Loucy (cell line): ENCODE measurements at regions not wholly inside any gene's neighbourhood (a gene's known extent, or its start where the extent isn't known, plus 50 kb on each side); places are given as distances from the start of the nearest gene placed in this dataset.

Source experiments
- H2AFZ ChIP-seq: fragments of 200-600 bp; sonication (generic); 2 replicates; pipeline ENCODE4 v1.6.0; 2016; ENCODE audit warnings: antibody characterized with exemption, mild to moderate bottlenecking, low read length, moderate library complexity
- H3F3A ChIP-seq: fragments of 200-600 bp; 2 replicates; pipeline ENCODE4 v1.6.0; 2016; ENCODE audit warnings: antibody characterized with exemption, low read depth, mild to moderate bottlenecking
- H3K27me3 ChIP-seq: fragments of 200-600 bp; sonication (generic); 2 replicates; pipeline ENCODE4 v1.6.1; 2014; ENCODE audit warnings: low read length, mild to moderate bottlenecking; ENCODE audit not compliant: insufficient read depth, poor library complexity, severe bottlenecking
- H3K36me3 ChIP-seq: fragments of 200-600 bp; sonication (generic); 2 replicates; pipeline ENCODE4 v1.6.1; 2016; ENCODE audit warnings: low read length; ENCODE audit not compliant: insufficient read depth
- H3K4me1 ChIP-seq: fragments of 200-600 bp; sonication (generic); 2 replicates; pipeline ENCODE4 v1.5.1; 2014; ENCODE audit warnings: low read length, mild to moderate bottlenecking; ENCODE audit not compliant: insufficient read depth, poor library complexity, severe bottlenecking
- H3K4me2 ChIP-seq: fragments of 200-600 bp; sonication (generic); 2 replicates; pipeline ENCODE4 v1.6.0; 2014; ENCODE audit warnings: antibody characterized with exemption, low read length, low read depth, mild to moderate bottlenecking; ENCODE audit not compliant: poor library complexity, severe bottlenecking
- H3K4me3 ChIP-seq: fragments of 200-600 bp; sonication (generic); 2 replicates; pipeline ENCODE4 v1.5.1; 2014; ENCODE audit warnings: low read length, mild to moderate bottlenecking, mixed read lengths; ENCODE audit not compliant: poor library complexity, severe bottlenecking
- H3K79me2 ChIP-seq: fragments of 200-600 bp; sonication (generic); 2 replicates; pipeline ENCODE4 v1.6.1; 2014; ENCODE audit warnings: low read length; ENCODE audit not compliant: insufficient read depth
- H3K9ac ChIP-seq: fragments of 200-600 bp; sonication (generic); 2 replicates; pipeline ENCODE4 v1.6.0; 2014; ENCODE audit warnings: mild to moderate bottlenecking, low read depth, low read length, moderate library complexity; ENCODE audit not compliant: poor library complexity, severe bottlenecking
- H3K9me2 ChIP-seq: fragments of 200-600 bp; sonication (generic); replicated peaks from 2 replicates; pipeline ENCODE4 v1.6.1; 2016; ENCODE audit warnings: low read depth, low read length, mixed read lengths
- H3K9me3 ChIP-seq: fragments of 200-600 bp; sonication (generic); 2 replicates; pipeline ENCODE4 v1.6.1; 2014; ENCODE audit warnings: mild to moderate bottlenecking, antibody characterized with exemption, low read length, low read depth; ENCODE audit not compliant: insufficient read depth
- H4K20me1 ChIP-seq: fragments of 200-600 bp; sonication (generic); 2 replicates; pipeline ENCODE4 v1.6.0; 2014; ENCODE audit warnings: antibody characterized with exemption, low read length, mild to moderate bottlenecking; ENCODE audit not compliant: insufficient read depth, poor library complexity, severe bottlenecking
- EZH2phosphoT487 ChIP-seq: fragments of 200-600 bp; IDR thresholded peaks from 2 replicates; pipeline ENCODE4 v1.6.1; 2018; ENCODE audit warnings: antibody characterized with exemption, mild to moderate bottlenecking, moderate library complexity, borderline replicate concordance
- TF ChIP-seq, protein P1 (sequence below): fragments of 200-600 bp; sonication (generic); conservative IDR thresholded peaks from 2 replicates; pipeline ENCODE4 v1.5.1; 2014; ENCODE audit warnings: mild to moderate bottlenecking, antibody characterized with exemption, low read length

DNA sequence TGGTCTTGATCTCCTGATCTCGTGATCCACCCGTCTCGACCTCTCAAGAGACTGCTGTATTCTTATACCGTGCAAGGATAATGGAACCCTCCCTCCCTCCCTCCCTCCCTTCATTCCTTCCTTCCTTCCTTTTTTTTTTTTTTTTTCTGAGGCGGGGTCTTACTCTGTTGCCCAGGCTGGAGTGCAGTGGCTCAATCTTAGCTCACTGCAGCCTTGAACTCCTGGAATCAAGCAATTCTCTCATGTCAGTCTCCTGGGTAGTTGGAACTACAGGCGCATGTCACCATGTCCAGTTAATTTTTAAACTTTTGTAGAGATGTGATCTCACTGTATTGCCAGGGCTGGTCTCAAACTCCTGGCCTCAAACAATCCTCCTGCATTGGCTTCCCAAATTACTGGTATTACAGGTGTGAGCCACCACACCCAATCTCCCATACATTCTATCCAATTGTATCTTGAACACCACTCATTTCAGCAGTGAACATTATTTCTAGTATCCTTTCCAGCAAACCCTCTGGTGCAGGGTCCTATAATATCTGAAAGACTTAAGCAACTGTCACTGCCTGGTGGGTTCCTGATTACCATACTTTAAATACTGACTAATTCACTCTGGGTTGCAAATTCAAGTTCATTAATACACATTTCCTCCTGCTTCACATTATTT lies 210.0 kb upstream of the ZNF217 start:
- Histone ChIP-seq H3K4me3 (no peak overlapping the region), H3K27me3 (no peaks in the 10 kb centered on the region), H3K36me3 (no peaks in the 10 kb centered on the region), H3F3A (no peaks in the 10 kb centered on the region), H3K9me2 (no peaks in the 10 kb centered on the region), H4K20me1 (no peaks in the 10 kb centered on the region), H3K9me3 (no peaks in the 10 kb centered on the region), H3K4me2 (no peak overlapping the region), H3K4me1 (no peaks in the 10 kb centered on the region), H3K9ac (no peak overlapping the region), H3K79me2 (no peaks in the 10 kb centered on the region), H2AFZ (no peak overlapping the region)
- TF ChIP-seq, protein P1, sequence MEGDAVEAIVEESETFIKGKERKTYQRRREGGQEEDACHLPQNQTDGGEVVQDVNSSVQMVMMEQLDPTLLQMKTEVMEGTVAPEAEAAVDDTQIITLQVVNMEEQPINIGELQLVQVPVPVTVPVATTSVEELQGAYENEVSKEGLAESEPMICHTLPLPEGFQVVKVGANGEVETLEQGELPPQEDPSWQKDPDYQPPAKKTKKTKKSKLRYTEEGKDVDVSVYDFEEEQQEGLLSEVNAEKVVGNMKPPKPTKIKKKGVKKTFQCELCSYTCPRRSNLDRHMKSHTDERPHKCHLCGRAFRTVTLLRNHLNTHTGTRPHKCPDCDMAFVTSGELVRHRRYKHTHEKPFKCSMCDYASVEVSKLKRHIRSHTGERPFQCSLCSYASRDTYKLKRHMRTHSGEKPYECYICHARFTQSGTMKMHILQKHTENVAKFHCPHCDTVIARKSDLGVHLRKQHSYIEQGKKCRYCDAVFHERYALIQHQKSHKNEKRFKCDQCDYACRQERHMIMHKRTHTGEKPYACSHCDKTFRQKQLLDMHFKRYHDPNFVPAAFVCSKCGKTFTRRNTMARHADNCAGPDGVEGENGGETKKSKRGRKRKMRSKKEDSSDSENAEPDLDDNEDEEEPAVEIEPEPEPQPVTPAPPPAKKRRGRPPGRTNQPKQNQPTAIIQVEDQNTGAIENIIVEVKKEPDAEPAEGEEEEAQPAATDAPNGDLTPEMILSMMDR = no peak
- TF ChIP-seq EZH2phosphoT487 = no peak

DNA sequence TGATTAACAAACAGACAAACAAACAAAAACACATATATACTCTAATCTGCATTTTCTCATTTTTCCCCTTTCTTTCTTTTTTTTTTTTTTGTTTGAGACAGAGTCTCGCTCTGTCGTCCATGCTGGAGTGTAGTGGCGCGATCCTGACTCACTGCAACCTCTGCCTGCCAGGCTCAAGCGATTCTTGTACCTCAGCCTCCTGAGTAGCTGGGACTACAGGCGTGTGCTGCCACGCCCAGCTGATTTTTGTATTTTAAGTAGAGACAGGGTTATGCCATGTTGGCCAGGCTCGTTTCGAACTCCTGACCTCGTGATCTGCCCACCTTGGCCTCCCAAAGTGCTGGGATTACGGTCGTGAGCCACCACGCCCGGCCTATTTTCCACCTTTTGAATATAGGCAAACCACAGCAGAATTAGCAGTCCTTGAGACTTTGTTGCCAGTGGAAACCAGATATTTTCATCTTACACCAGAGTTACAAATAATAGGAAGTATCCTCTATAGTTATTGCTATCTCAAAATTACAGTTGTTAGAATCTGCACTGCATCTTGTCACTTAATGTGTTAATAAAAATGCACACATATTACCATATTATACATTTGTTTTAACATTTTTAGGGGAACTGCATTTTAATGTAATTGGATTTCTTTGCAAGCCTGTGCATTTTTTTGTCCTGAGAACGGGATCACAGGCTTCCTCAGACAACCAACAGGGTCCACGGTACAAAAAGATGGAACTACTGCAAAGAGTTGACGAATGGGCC lies 208.2 kb upstream of the ZNF217 start:
- Histone ChIP-seq H3K9me3 (no peaks in the 10 kb centered on the region), H3K9me2 (no peaks in the 10 kb centered on the region), H3K4me2 (no peak overlapping the region), H2AFZ (no peak overlapping the region), H3F3A (no peaks in the 10 kb centered on the region), H3K9ac (no peak overlapping the region), H3K79me2 (no peaks in the 10 kb centered on the region), H3K27me3 (no peaks in the 10 kb centered on the region), H3K4me3 (no peak overlapping the region), H3K4me1 (no peaks in the 10 kb centered on the region), H4K20me1 (no peaks in the 10 kb centered on the region), H3K36me3 (no peaks in the 10 kb centered on the region)
- no peak for TF ChIP-seq EZH2phosphoT487
- TF ChIP-seq, protein P1 = no peak

DNA sequence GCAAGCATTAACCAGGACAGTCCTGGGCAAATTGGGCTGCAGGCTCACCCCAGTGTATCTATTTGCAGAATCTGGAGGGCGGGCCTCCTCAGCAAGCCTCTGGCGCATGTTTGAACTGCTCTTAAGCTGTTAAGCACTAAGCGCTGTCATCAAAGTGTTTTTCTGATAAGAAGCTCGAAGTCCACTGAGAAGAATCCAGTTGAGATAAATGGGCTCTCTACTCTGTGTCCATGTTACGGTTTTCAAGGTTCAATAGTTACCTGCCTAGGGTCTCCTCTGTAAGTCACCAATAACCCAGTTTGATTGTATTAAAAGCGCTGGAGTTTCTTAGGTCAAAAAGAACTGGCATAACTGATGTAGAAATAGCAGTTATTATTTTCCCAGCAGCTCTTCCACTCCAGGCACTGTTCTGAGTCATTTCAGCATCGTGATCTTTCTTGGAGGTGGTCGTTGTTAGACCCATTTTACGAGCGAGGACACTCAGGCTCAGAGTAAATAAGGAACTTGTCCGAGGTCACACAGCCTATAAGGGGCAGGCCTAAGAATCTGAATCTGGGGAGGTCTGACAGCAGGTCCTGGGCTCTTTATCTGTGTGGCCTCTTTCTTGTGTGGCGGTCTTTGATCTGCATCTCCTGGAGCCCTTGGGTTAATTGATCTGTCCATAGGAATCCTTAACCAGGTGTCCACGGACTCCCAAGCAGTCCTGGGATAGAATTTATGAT lies 207.4 kb upstream of the ZNF217 start:
- H3K4me1 ChIP-seq = no peaks in the 10 kb centered on the region
- H3K9me3 ChIP-seq = no peaks in the 10 kb centered on the region
- H3K79me2 ChIP-seq = no peaks in the 10 kb centered on the region
- H3K36me3 ChIP-seq = no peaks in the 10 kb centered on the region
- H4K20me1 ChIP-seq = no peaks in the 10 kb centered on the region
- H3K9me2 ChIP-seq = no peaks in the 10 kb centered on the region
- TF ChIP-seq EZH2phosphoT487 = no peak
- TF ChIP-seq, protein P1 = no peak
- H2AFZ ChIP-seq = no peak overlapping the region
- H3K4me3 ChIP-seq = no peak overlapping the region
- no peak overlapping the region for H3K4me2 ChIP-seq
- no peaks in the 10 kb centered on the region for H3F3A ChIP-seq
- no peak overlapping the region for H3K9ac ChIP-seq
- no peaks in the 10 kb centered on the region for H3K27me3 ChIP-seq
